H9 (cell line): ENCODE measurements at regions not wholly inside any gene's neighbourhood (a gene's known extent, or its start where the extent isn't known, plus 50 kb on each side); places are given as distances from the start of the nearest gene placed in this dataset.
"Not testable (repeated sequence)": the region's sequence is repeated elsewhere in the genome, so short reads cannot be mapped to it uniquely, and the experiment has no call there.

Source experiments
- DNase-seq: peaks from one replicate; pipeline ENCODE4 v3.0.0-alpha.2; 2017
- H2AFZ ChIP-seq: one replicate; pipeline ENCODE4 v1.6.1; 2013; ENCODE audit warnings: mild to moderate bottlenecking, low read length, control low read depth, moderate library complexity
- H2AK5ac ChIP-seq: 2 replicates; pipeline ENCODE4 v1.6.1; 2013; ENCODE audit warnings: low read length, control low read depth, mixed read lengths; ENCODE audit not compliant: insufficient read length
- H2BK120ac ChIP-seq: one replicate; pipeline ENCODE4 v1.6.1; 2013; ENCODE audit warnings: low read depth, mild to moderate bottlenecking, low read length, control low read depth, inconsistent platforms; ENCODE audit not compliant: poor library complexity, severe bottlenecking
- H2BK12ac ChIP-seq: 2 replicates; pipeline ENCODE4 v1.6.1; 2013; ENCODE audit warnings: low read length, control low read depth, mixed read lengths, low read depth; ENCODE audit not compliant: insufficient read length
- H2BK15ac ChIP-seq: 2 replicates; pipeline ENCODE4 v1.6.1; 2013; ENCODE audit warnings: low read depth, low read length, control low read depth
- H2BK20ac ChIP-seq: one replicate; pipeline ENCODE4 v1.6.1; 2013; ENCODE audit warnings: low read depth, mild to moderate bottlenecking, low read length, control low read depth, inconsistent platforms; ENCODE audit not compliant: poor library complexity, severe bottlenecking
- H2BK5ac ChIP-seq: 2 replicates; pipeline ENCODE4 v1.6.1; 2013; ENCODE audit warnings: low read length, control low read depth, mixed read lengths; ENCODE audit not compliant: insufficient read length
- H3K14ac ChIP-seq: 2 replicates; pipeline ENCODE4 v1.6.1; 2013; ENCODE audit warnings: low read length, control low read depth; ENCODE audit not compliant: insufficient read depth
- H3K18ac ChIP-seq: 2 replicates; pipeline ENCODE4 v1.6.1; 2013; ENCODE audit warnings: low read depth, mild to moderate bottlenecking, mixed read lengths, low read length, control low read depth; ENCODE audit not compliant: insufficient read length
- H3K23ac ChIP-seq: 2 replicates; pipeline ENCODE4 v1.6.1; 2013; ENCODE audit warnings: low read length, control low read depth, mixed read lengths, low read depth; ENCODE audit not compliant: insufficient read length
- H3K23me2 ChIP-seq: 2 replicates; pipeline ENCODE4 v1.6.1; 2013; ENCODE audit warnings: low read depth, mild to moderate bottlenecking, mixed read lengths, low read length, control low read depth; ENCODE audit not compliant: insufficient read length, poor library complexity, severe bottlenecking
- H3K27ac ChIP-seq: 2 replicates; pipeline ENCODE4 v1.5.1; 2013; ENCODE audit warnings: low read length, control low read depth, mixed read lengths, low read depth; ENCODE audit not compliant: insufficient read length
- H3K27me3 ChIP-seq: 2 replicates; pipeline ENCODE4 v1.6.1; 2013; ENCODE audit warnings: low read length, control low read depth, inconsistent platforms; ENCODE audit not compliant: insufficient read depth
- H3K4ac ChIP-seq: 2 replicates; pipeline ENCODE4 v1.6.1; 2013; ENCODE audit warnings: low read depth, mild to moderate bottlenecking, control low read depth, inconsistent platforms, low read length, moderate library complexity
- H3K4me1 ChIP-seq: 2 replicates; pipeline ENCODE4 v1.6.1; 2013; ENCODE audit warnings: low read length, control low read depth, inconsistent platforms; ENCODE audit not compliant: insufficient read depth
- H3K4me2 ChIP-seq: 2 replicates; pipeline ENCODE4 v1.6.1; 2013; ENCODE audit warnings: low read length, control low read depth, mixed read lengths; ENCODE audit not compliant: insufficient read length, insufficient read depth
- H3K56ac ChIP-seq: 2 replicates; pipeline ENCODE4 v1.6.1; 2013; ENCODE audit warnings: low read depth, mild to moderate bottlenecking, mixed read lengths, low read length, control low read depth; ENCODE audit not compliant: insufficient read length
- H3K79me1 ChIP-seq: 2 replicates; pipeline ENCODE4 v1.6.1; 2013; ENCODE audit warnings: low read depth, mild to moderate bottlenecking, moderate library complexity, low read length, control low read depth, inconsistent platforms; ENCODE audit not compliant: insufficient read depth, poor library complexity, severe bottlenecking
- H3K79me2 ChIP-seq: 2 replicates; pipeline ENCODE4 v1.6.1; 2013; ENCODE audit warnings: low read length, control low read depth, inconsistent platforms; ENCODE audit not compliant: insufficient read depth
- H3K9ac ChIP-seq: 2 replicates; pipeline ENCODE4 v1.6.1; 2013; ENCODE audit warnings: low read length, control low read depth, mixed read lengths; ENCODE audit not compliant: insufficient read length; ENCODE audit errors: extremely low read depth
- H3K9me3 ChIP-seq: one replicate; pipeline ENCODE4 v1.6.1; 2013; ENCODE audit warnings: low read depth, low read length, inconsistent platforms; ENCODE audit not compliant: control insufficient read depth
- H3T11ph ChIP-seq: one replicate; pipeline ENCODE4 v1.6.1; 2013; ENCODE audit warnings: mild to moderate bottlenecking, low read length, control low read depth, inconsistent platforms
- H4K20me1 ChIP-seq: one replicate; pipeline ENCODE4 v1.6.1; 2013; ENCODE audit not compliant: control insufficient read depth, insufficient read length, insufficient read depth
- H4K5ac ChIP-seq: 2 replicates; pipeline ENCODE4 v1.6.1; 2013; ENCODE audit warnings: low read depth, mild to moderate bottlenecking, mixed read lengths, low read length, control low read depth; ENCODE audit not compliant: insufficient read length
- H4K8ac ChIP-seq: replicated peaks from 2 replicates; pipeline ENCODE4 v1.6.1; 2013; ENCODE audit warnings: low read length, control low read depth, mixed read lengths, low read depth; ENCODE audit not compliant: insufficient read length
- H4K91ac ChIP-seq: 2 replicates; pipeline ENCODE4 v1.6.1; 2013; ENCODE audit warnings: low read depth, mild to moderate bottlenecking, moderate library complexity, mixed read lengths, low read length, control low read depth; ENCODE audit not compliant: insufficient read length
- H3K27ac Mint-ChIP-seq, 3 experiments: 2 replicates in 2 of 3; 3 replicates in 1 of 3; pipeline ENCODE4 v1.8.0; 2020 to 2021; ENCODE audit warnings: mixed read lengths in 3 of 3, mild to moderate bottlenecking in 1 of 3, moderate library complexity in 1 of 3
- H3K27me3 Mint-ChIP-seq: 2 replicates; pipeline ENCODE4 v1.8.0; 2021; ENCODE audit warnings: low read depth, mild to moderate bottlenecking, moderate library complexity, mixed read lengths
- H3K36me3 Mint-ChIP-seq, 3 experiments: 2 replicates in 2 of 3; 3 replicates in 1 of 3; pipeline ENCODE4 v1.8.0; 2020 to 2021; ENCODE audit warnings: low read depth in 3 of 3, mixed read lengths in 3 of 3; ENCODE audit not compliant: insufficient read depth in 1 of 3
- H3K4me1 Mint-ChIP-seq, 2 experiments: 2 replicates each; pipeline ENCODE4 v1.8.0; 2020; ENCODE audit warnings: mixed read lengths in 2 of 2
- H3K4me3 Mint-ChIP-seq, 2 experiments: 2 replicates in 1 of 2; 3 replicates in 1 of 2; pipeline ENCODE4 v1.8.0; 2020 to 2021; ENCODE audit warnings: mild to moderate bottlenecking in 2 of 2, mixed read lengths in 2 of 2, moderate library complexity in 1 of 2
- H3K9me3 Mint-ChIP-seq, 2 experiments: 2 replicates in 1 of 2; 3 replicates in 1 of 2; pipeline ENCODE4 v1.8.0; 2020; ENCODE audit warnings: mild to moderate bottlenecking in 2 of 2, mixed read lengths in 2 of 2, moderate library complexity in 1 of 2
- WGBS: extraction: QIAGEN DNeasy Blood & Tissue Kit; methylation state at CpG from one replicate; pipeline ENCODE4 v1.1.7; 2013; ENCODE audit warnings: missing lambda C conversion rate, low lambda C conversion rate, mixed read lengths; ENCODE audit not compliant: insufficient read length; ENCODE audit errors: extremely low coverage; 5-methylcytosine and 5-hydroxymethylcytosine counted together
- TF ChIP-seq, protein P1 (sequence below): fragments of 200-600 bp; sonication (generic); conservative IDR thresholded peaks from 3 replicates; pipeline ENCODE4 v1.8.0; 2021; ENCODE audit warnings: antibody characterized with exemption, mild to moderate bottlenecking

DNA sequence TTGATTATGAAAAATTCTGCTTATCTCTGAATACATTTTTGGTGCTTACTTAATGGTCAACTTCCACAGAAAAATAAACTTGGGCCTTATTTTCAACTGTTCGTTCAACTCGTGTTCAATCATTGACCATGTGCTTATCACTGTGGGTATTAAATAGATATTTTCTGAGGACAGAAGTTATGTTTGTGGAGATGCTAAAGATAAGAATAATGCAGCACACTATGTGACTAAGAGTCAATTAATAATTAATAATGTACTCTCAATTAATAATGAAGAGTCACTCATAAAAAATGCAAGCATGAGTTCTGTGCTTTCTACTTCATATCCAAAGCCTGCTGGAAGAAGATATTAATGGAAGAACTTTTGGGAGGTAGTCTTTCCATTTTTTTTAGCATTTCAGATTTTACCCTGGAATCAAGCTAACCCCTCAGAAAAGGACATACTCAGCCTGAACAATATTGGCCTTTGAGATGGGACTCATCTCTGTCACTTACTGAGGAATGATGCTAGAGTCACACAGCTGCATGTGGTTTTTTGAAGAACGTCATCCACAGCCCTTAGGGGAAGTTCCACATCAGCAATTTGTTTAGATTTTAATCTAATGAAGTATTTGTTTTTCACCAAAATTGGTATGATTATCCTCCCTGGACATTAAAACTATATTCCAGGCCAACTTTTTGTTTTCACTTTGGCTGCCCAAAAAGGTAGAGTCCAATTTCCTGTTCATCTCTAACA lies 191.9 kb upstream of the CRIM1 start:
- H3K4ac ChIP-seq = no peak overlapping the region
- TF ChIP-seq, protein P1, sequence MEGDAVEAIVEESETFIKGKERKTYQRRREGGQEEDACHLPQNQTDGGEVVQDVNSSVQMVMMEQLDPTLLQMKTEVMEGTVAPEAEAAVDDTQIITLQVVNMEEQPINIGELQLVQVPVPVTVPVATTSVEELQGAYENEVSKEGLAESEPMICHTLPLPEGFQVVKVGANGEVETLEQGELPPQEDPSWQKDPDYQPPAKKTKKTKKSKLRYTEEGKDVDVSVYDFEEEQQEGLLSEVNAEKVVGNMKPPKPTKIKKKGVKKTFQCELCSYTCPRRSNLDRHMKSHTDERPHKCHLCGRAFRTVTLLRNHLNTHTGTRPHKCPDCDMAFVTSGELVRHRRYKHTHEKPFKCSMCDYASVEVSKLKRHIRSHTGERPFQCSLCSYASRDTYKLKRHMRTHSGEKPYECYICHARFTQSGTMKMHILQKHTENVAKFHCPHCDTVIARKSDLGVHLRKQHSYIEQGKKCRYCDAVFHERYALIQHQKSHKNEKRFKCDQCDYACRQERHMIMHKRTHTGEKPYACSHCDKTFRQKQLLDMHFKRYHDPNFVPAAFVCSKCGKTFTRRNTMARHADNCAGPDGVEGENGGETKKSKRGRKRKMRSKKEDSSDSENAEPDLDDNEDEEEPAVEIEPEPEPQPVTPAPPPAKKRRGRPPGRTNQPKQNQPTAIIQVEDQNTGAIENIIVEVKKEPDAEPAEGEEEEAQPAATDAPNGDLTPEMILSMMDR = no peak
- no CpG with 5 or more reads among the region's 3 CpGs for WGBS

GRCh38 chr2:36157093-36157492 lies 198.5 kb upstream of the CRIM1 start:
- H3K9ac ChIP-seq, H2BK120ac ChIP-seq, H3K36me3 Mint-ChIP-seq, H3K56ac ChIP-seq, H4K91ac ChIP-seq, H3K27me3 ChIP-seq, H3K27ac ChIP-seq, H3K4me1 Mint-ChIP-seq, H3K18ac ChIP-seq, H2BK15ac ChIP-seq, H3K4me1 ChIP-seq, H2BK12ac ChIP-seq, H3K27me3 Mint-ChIP-seq, H2AK5ac ChIP-seq, H3K4ac ChIP-seq, H3K23ac ChIP-seq, H3T11ph ChIP-seq, DNase-seq, H3K9me3 Mint-ChIP-seq, H2BK5ac ChIP-seq, H4K20me1 ChIP-seq, H3K23me2 ChIP-seq, H3K9me3 ChIP-seq, H2BK20ac ChIP-seq, H3K79me2 ChIP-seq, H2AFZ ChIP-seq, H3K27ac Mint-ChIP-seq, H4K8ac ChIP-seq, H3K4me2 ChIP-seq, H3K79me1 ChIP-seq, H4K5ac ChIP-seq, H3K4me3 Mint-ChIP-seq, H3K14ac ChIP-seq: not testable (repeated sequence)
- no CpG with 5 or more reads among the region's 1 CpG for WGBS

More for the DNA sequence above, 191.9 kb upstream of the CRIM1 start:
- H2BK15ac ChIP-seq = no peak overlapping the region
- H3K79me2 ChIP-seq = no peaks in the 10 kb centered on the region; the same call in 1 of the 2 replicates
- H4K8ac ChIP-seq = no peak overlapping the region
- H3K27me3 ChIP-seq = no peaks in the 10 kb centered on the region
- Mint-ChIP-seq H3K4me1 (no peaks in the 10 kb centered on the region), H3K4me3 (no peak overlapping the region), H3K9me3 (no peaks in the 10 kb centered on the region), H3K27me3 (no peaks in the 10 kb centered on the region), H3K36me3 (no peaks in the 10 kb centered on the region), H3K27ac (no peak overlapping the region)
- no peak overlapping the region for H2BK20ac ChIP-seq
- no peak overlapping the region for H3K18ac ChIP-seq
- no peak overlapping the region for H4K5ac ChIP-seq
- no peak for DNase-seq
- H2AFZ ChIP-seq = no peak overlapping the region
- no peak overlapping the region for H3K4me2 ChIP-seq
- H2AK5ac ChIP-seq = no peak overlapping the region
- H3K9ac ChIP-seq = no peak overlapping the region
- no peak overlapping the region for H3K23ac ChIP-seq
- no peaks in the 10 kb centered on the region for H3K79me1 ChIP-seq
- H3K9me3 ChIP-seq = no peaks in the 10 kb centered on the region
- H3K4me1 ChIP-seq = no peaks in the 10 kb centered on the region
- no peak overlapping the region for H4K91ac ChIP-seq
- H3K56ac ChIP-seq = no peak overlapping the region
- H2BK120ac ChIP-seq = no peak overlapping the region
- H3K14ac ChIP-seq = no peak overlapping the region
- H4K20me1 ChIP-seq = no peaks in the 10 kb centered on the region
- H2BK12ac ChIP-seq = no peak overlapping the region
- H3T11ph ChIP-seq = no peak overlapping the region
- no peak overlapping the region for H3K27ac ChIP-seq
- H2BK5ac ChIP-seq = no peak overlapping the region
- no peaks in the 10 kb centered on the region for H3K23me2 ChIP-seq
